ENCODE measurements at regions not wholly inside any gene's neighbourhood (a gene's known extent, or its start where the extent isn't known, plus 50 kb on each side); places are given as distances from the start of the nearest gene placed in this dataset.

GRCh38 chr4:117965622-117966021, 68.7 kb upstream of the NDST3 start:
- no peak overlapping the region for H2AFZ ChIP-seq
- H3K36me3 ChIP-seq (ENCODE audit: low read depth) = no peaks in the 10 kb centered on the region
- no peaks in the 10 kb centered on the region for H3K79me2 ChIP-seq (ENCODE audit: low read depth)
- no peaks in the 10 kb centered on the region for H3K27me3 ChIP-seq (ENCODE audit: insufficient read depth, low read depth)
- ChIA-PET CTCF (no interaction called here), POLR2A (ENCODE audit: unreplicated experiment) (no interaction called here)
- H3K4me3 ChIP-seq = no peak overlapping the region
- no peak for DNase-seq
- no TSS peak for BruUV-seq (replicated peaks)
- TF ChIP-seq, protein P1, sequence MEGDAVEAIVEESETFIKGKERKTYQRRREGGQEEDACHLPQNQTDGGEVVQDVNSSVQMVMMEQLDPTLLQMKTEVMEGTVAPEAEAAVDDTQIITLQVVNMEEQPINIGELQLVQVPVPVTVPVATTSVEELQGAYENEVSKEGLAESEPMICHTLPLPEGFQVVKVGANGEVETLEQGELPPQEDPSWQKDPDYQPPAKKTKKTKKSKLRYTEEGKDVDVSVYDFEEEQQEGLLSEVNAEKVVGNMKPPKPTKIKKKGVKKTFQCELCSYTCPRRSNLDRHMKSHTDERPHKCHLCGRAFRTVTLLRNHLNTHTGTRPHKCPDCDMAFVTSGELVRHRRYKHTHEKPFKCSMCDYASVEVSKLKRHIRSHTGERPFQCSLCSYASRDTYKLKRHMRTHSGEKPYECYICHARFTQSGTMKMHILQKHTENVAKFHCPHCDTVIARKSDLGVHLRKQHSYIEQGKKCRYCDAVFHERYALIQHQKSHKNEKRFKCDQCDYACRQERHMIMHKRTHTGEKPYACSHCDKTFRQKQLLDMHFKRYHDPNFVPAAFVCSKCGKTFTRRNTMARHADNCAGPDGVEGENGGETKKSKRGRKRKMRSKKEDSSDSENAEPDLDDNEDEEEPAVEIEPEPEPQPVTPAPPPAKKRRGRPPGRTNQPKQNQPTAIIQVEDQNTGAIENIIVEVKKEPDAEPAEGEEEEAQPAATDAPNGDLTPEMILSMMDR (conservative IDR thresholded peaks at IDR 0.05) = no peak
- TF ChIP-seq EZH2 (IDR thresholded peaks at IDR 0.05; ENCODE audit: low read depth) = no peak
- H3K27ac ChIP-seq = no peak overlapping the region
- H3K4me2 ChIP-seq = no peak overlapping the region
- no peaks in the 10 kb centered on the region for H3K9me3 ChIP-seq (ENCODE audit: insufficient read depth, low read depth)
- intact Hi-C loops (cut with micrococcal nuclease; ENCODE audit: unreplicated experiment) = no loop called here
- H3K9me2 ChIP-seq (ENCODE audit: insufficient read depth) = no peaks in the 10 kb centered on the region
- no peaks in the 10 kb centered on the region for H3F3A ChIP-seq (ENCODE audit: insufficient read depth, low read depth)
- no peaks in the 10 kb centered on the region for H3K4me1 ChIP-seq (replicated peaks; ENCODE audit: insufficient read depth)
- H4K20me1 ChIP-seq (ENCODE audit: insufficient read depth) = no peaks in the 10 kb centered on the region

- Histone ChIP-seq H3K9me2 (ENCODE audit: insufficient read depth) (no peaks in the 10 kb centered on the region), H3K4me1 (replicated peaks; ENCODE audit: insufficient read depth) (no peaks in the 10 kb centered on the region), H3K27me3 (ENCODE audit: insufficient read depth, low read depth) (no peaks in the 10 kb centered on the region), H3K4me3 (no peak overlapping the region), H3K9me3 (ENCODE audit: insufficient read depth, low read depth) (no peaks in the 10 kb centered on the region), H4K20me1 (ENCODE audit: insufficient read depth) (no peaks in the 10 kb centered on the region), H3K79me2 (ENCODE audit: low read depth) (no peaks in the 10 kb centered on the region), H3K4me2 (no peak overlapping the region), H3K36me3 (ENCODE audit: low read depth) (no peaks in the 10 kb centered on the region), H3K27ac (no peak overlapping the region), H3F3A (ENCODE audit: insufficient read depth, low read depth) (no peaks in the 10 kb centered on the region), H2AFZ (no peak overlapping the region)
- no peak for DNase-seq
- BruUV-seq (replicated peaks) = no TSS peak
- POLR2A ChIA-PET (ENCODE audit: unreplicated experiment) = no interaction called here
- intact Hi-C loops (cut with micrococcal nuclease; ENCODE audit: unreplicated experiment) = no loop called here
- TF ChIP-seq EZH2 (IDR thresholded peaks at IDR 0.05; ENCODE audit: low read depth) = no peak
- TF ChIP-seq, protein P1 (conservative IDR thresholded peaks at IDR 0.05) = no peak
- CTCF ChIA-PET = no interaction called here
Measured at GRCh38 chr4:117968606-117969005, 65.7 kb upstream of the NDST3 start.

- POLR2A ChIA-PET (ENCODE audit: unreplicated experiment) = no interaction called here
- no peaks in the 10 kb centered on the region for H3K36me3 ChIP-seq (ENCODE audit: low read depth)
- no peaks in the 10 kb centered on the region for H3K4me1 ChIP-seq (replicated peaks; ENCODE audit: insufficient read depth)
- TF ChIP-seq, protein P1 (conservative IDR thresholded peaks at IDR 0.05) = no peak
- no peak for TF ChIP-seq EZH2 (IDR thresholded peaks at IDR 0.05; ENCODE audit: low read depth)
- CTCF ChIA-PET = no interaction called here
- DNase-seq = no peak
- H3K9me2 ChIP-seq (ENCODE audit: insufficient read depth) = no peaks in the 10 kb centered on the region
- intact Hi-C loops (cut with micrococcal nuclease; ENCODE audit: unreplicated experiment) = no loop called here
- H3K4me3 ChIP-seq = no peak overlapping the region
- no peaks in the 10 kb centered on the region for H3F3A ChIP-seq (ENCODE audit: insufficient read depth, low read depth)
- H4K20me1 ChIP-seq (ENCODE audit: insufficient read depth) = no peaks in the 10 kb centered on the region
- H2AFZ ChIP-seq = no peak overlapping the region
- H3K27me3 ChIP-seq (ENCODE audit: insufficient read depth, low read depth) = no peaks in the 10 kb centered on the region
- no TSS peak for BruUV-seq (replicated peaks)
- H3K4me2 ChIP-seq = no peak overlapping the region
- H3K79me2 ChIP-seq (ENCODE audit: low read depth) = no peaks in the 10 kb centered on the region
- no peak overlapping the region for H3K27ac ChIP-seq
- no peaks in the 10 kb centered on the region for H3K9me3 ChIP-seq (ENCODE audit: insufficient read depth, low read depth)
Measured at GRCh38 chr4:117971403-117971802, 62.9 kb upstream of the NDST3 start.

Data from PC-9 (cell line).